GM12878 (cell line): ENCODE measurements at regions not wholly inside any gene's neighbourhood (a gene's known extent, or its start where the extent isn't known, plus 50 kb on each side); places are given as distances from the start of the nearest gene placed in this dataset.

Source experiments
- ATAC-seq: fragments of 200-7000 bp; cut with Tn5 transposase; 3 replicates; pipeline ENCODE4 v1.9.1; 2020; ENCODE audit warnings: mild to moderate bottlenecking, moderate library complexity
- BruUV-seq: library from RNA; stranded (reverse); fragments of 400-500 nt; replicated peaks from 2 replicates; lab custom pipeline; 2021; lab: Mats Ljungman, UMichigan
- CTCF ChIA-PET: fragments of 300-600 bp; sonication (Branson Sonifier 250); formaldehyde crosslinking; extraction: SDS; loops from one replicate; lab custom pipeline; 2021; ENCODE audit warnings: inconsistent platforms; lab: Yijun Ruan, JAX
- POLR2A ChIA-PET: fragments of 350-600 bp; formaldehyde crosslinking; extraction: SDS; loops from one replicate; lab custom pipeline; 2021; ENCODE audit warnings: inconsistent platforms; lab: Charles Lee
- RAD21 ChIA-PET: fragments of 300-600 bp; sonication (Branson Sonifier 250); formaldehyde crosslinking; loops from one replicate; lab custom pipeline; 2023; ENCODE audit warnings: antibody characterized with exemption; ENCODE audit not compliant: unreplicated experiment; lab: Charles Lee
- SMC1A ChIA-PET: fragments of 300-600 bp; sonication (Branson Sonifier 250); formaldehyde crosslinking; loops from one replicate; lab custom pipeline; 2023; ENCODE audit not compliant: unreplicated experiment, uncharacterized antibody; lab: Charles Lee
- DNase-seq: peaks from one replicate; pipeline ENCODE4 v3.0.0-alpha.2; 2011; ENCODE audit warnings: low read depth, low spot score
- FAIRE-seq: peaks from 3 replicates; lab custom pipeline; 2011; peaks lifted over from hg19 to GRCh38; lab: Jason Lieb, UNC
- H2AFZ ChIP-seq: 2 replicates; pipeline ENCODE4 v1.6.0; 2011; ENCODE audit warnings: low read depth, low read length, control low read depth; ENCODE audit not compliant: control insufficient read depth
- H3K27ac ChIP-seq: 2 replicates; pipeline ENCODE4 v1.5.1; 2011; ENCODE audit warnings: control low read depth; ENCODE audit not compliant: control insufficient read depth, insufficient read depth
- H3K27me3 ChIP-seq, 2 experiments: replicated peaks in 1 of 2; 2 replicates each; pipeline versions ENCODE4 v1.6.0 to v1.6.1; 2011; ENCODE audit warnings: low read length in 1 of 2; ENCODE audit not compliant: control insufficient read depth in 2 of 2, insufficient read depth in 2 of 2
- H3K36me3 ChIP-seq, 2 experiments: 2 replicates each; pipeline ENCODE4 v1.5.1; 2011; ENCODE audit warnings: low read length in 1 of 2; ENCODE audit not compliant: control insufficient read depth in 2 of 2, insufficient read depth in 2 of 2
- H3K4me1 ChIP-seq: 2 replicates; pipeline ENCODE4 v1.6.1; 2011; ENCODE audit warnings: mild to moderate bottlenecking, low read length, moderate library complexity, mixed read lengths; ENCODE audit not compliant: control insufficient read depth, insufficient read depth
- H3K4me2 ChIP-seq: 2 replicates; pipeline ENCODE4 v1.6.0; 2011; ENCODE audit warnings: control low read depth; ENCODE audit not compliant: control insufficient read depth, insufficient read depth
- H3K4me3 ChIP-seq: fragments of 200-600 bp; sonication (generic); 2 replicates; pipeline ENCODE4 v1.5.1; 2016
- H3K79me2 ChIP-seq: 2 replicates; pipeline ENCODE4 v1.6.0; 2011; ENCODE audit warnings: low read length; ENCODE audit not compliant: control insufficient read depth, insufficient read depth
- H3K9ac ChIP-seq: 2 replicates; pipeline ENCODE4 v1.8.0; 2011; ENCODE audit warnings: low read length, control low read depth, mixed read lengths; ENCODE audit not compliant: control insufficient read depth, insufficient read depth
- H3K9me3 ChIP-seq: replicated peaks from 3 replicates; pipeline ENCODE4 v1.5.1; 2011; ENCODE audit warnings: mild to moderate bottlenecking, low read length; ENCODE audit not compliant: control insufficient read depth, insufficient read depth
- H4K20me1 ChIP-seq: 2 replicates; pipeline ENCODE4 v1.6.0; 2011; ENCODE audit not compliant: control insufficient read depth, insufficient read depth
- CHD1 ChIP-seq: IDR thresholded peaks from 2 replicates; pipeline ENCODE4 v1.6.1; 2012; ENCODE audit warnings: low read depth, low read length, improper control_type of control experiment
- CHD4 ChIP-seq: fragments of 200-600 bp; sonication (generic); IDR thresholded peaks from 2 replicates; pipeline ENCODE4 v1.6.1; 2016; ENCODE audit warnings: mild to moderate bottlenecking
- E4F1 ChIP-seq: fragments of 450-650 bp; IDR thresholded peaks from 2 replicates; pipeline ENCODE4 v1.6.1; 2018; ENCODE audit warnings: borderline replicate concordance, mild to moderate bottlenecking; ENCODE audit not compliant: partially characterized antibody
- JUNB ChIP-seq: IDR thresholded peaks from 2 replicates; pipeline ENCODE4 v1.6.1; 2016; ENCODE audit warnings: antibody characterized with exemption, mild to moderate bottlenecking
- JUND ChIP-seq: IDR thresholded peaks from 2 replicates; pipeline ENCODE4 v1.6.1; 2012; ENCODE audit warnings: low read depth, mild to moderate bottlenecking, low read length, improper control_type of control experiment, moderate library complexity
- MLLT1 ChIP-seq: fragments of 450-650 bp; IDR thresholded peaks from 2 replicates; pipeline ENCODE4 v1.6.1; 2016; ENCODE audit warnings: mild to moderate bottlenecking
- MXI1 ChIP-seq: fragments of 150-350 bp; IDR thresholded peaks from 2 replicates; pipeline ENCODE4 v1.6.1; 2011; ENCODE audit warnings: low read depth, mild to moderate bottlenecking, inconsistent platforms, low read length, improper control_type of control experiment
- PBX3 ChIP-seq: IDR thresholded peaks from 2 replicates; pipeline ENCODE4 v1.6.1; 2011; ENCODE audit warnings: mild to moderate bottlenecking, low read depth, low read length, moderate library complexity; ENCODE audit not compliant: insufficient replicate concordance
- SP1 ChIP-seq: IDR thresholded peaks from one replicate; pipeline ENCODE4 v1.6.1; 2011; ENCODE audit warnings: low read depth, low read length
- ZBED1 ChIP-seq: IDR thresholded peaks from 2 replicates; pipeline ENCODE4 v1.6.1; 2016; ENCODE audit warnings: borderline replicate concordance
- ZBTB33 ChIP-seq: fragments of 450-650 bp; IDR thresholded peaks from 2 replicates; pipeline ENCODE4 v1.6.1; 2017; ENCODE audit warnings: mild to moderate bottlenecking
- WGBS: methylation state at CpG from one replicate; pipeline ENCODE4 v1.1.6; 2016; ENCODE audit warnings: low lambda C conversion rate; ENCODE audit not compliant: insufficient replicate concordance, insufficient coverage; ENCODE audit errors: missing lambda C conversion rate; 5-methylcytosine and 5-hydroxymethylcytosine counted together
- in situ Hi-C: fragments of 300-500 bp; cut with MboI; formaldehyde crosslinking; loops from 9 replicates; pipeline ENCODE4 v1.14.3; 2018; ENCODE audit warnings: mixed read lengths
- intact Hi-C: fragments of 100-400 bp; cut with micrococcal nuclease; formaldehyde crosslinking; loops from one replicate; pipeline ENCODE4 v1.14.2; 2022; ENCODE audit not compliant: unreplicated experiment

GRCh38 chr4:92252846-92253245 lies 50.9 kb upstream of the GRID2 start:
- CTCF ChIA-PET = no interaction called here
- no peaks in the 10 kb centered on the region for H3K27me3 ChIP-seq
- in situ Hi-C loops = no loop called here
- ATAC-seq (no peak), FAIRE-seq (no peak), DNase-seq (no peak)
- H3K9me3 ChIP-seq = no peaks in the 10 kb centered on the region
- H2AFZ ChIP-seq = no peak overlapping the region
- H3K4me2 ChIP-seq = no peak overlapping the region
- 0% methylated on average over 3 of the region's 3 CpGs for WGBS
- no peaks in the 10 kb centered on the region for H3K4me1 ChIP-seq
- H3K36me3 ChIP-seq = no peaks in the 10 kb centered on the region
- TF ChIP-seq CHD4 (no peak), CHD1 (no peak), JUND (no peak), MLLT1 (no peak)
- H3K27ac ChIP-seq = no peak overlapping the region
- RAD21 ChIA-PET = no interaction called here
- no peak overlapping the region for H3K4me3 ChIP-seq
- POLR2A ChIA-PET = no interaction called here
- SMC1A ChIA-PET = interaction anchor here (0.6 kb wide), 1 partner anchor 31 kb away, joined by 3 read pairs; no protein-coding TSS in a partner anchor
- no peaks in the 10 kb centered on the region for H4K20me1 ChIP-seq
- BruUV-seq = no TSS peak
- intact Hi-C loops = no loop called here
- H3K9ac ChIP-seq = no peak overlapping the region
- H3K79me2 ChIP-seq = no peaks in the 10 kb centered on the region

- H3K36me3 ChIP-seq = no peaks in the 10 kb centered on the region
- no TSS peak for BruUV-seq
- no peaks in the 10 kb centered on the region for H3K4me1 ChIP-seq
- intact Hi-C loops (no loop called here), in situ Hi-C loops (no loop called here)
- POLR2A ChIA-PET = no interaction called here
- FAIRE-seq (no peak), ATAC-seq (no peak), DNase-seq (no peak)
- no peak overlapping the region for H3K4me2 ChIP-seq
- H3K27ac ChIP-seq = no peak overlapping the region
- RAD21 ChIA-PET = no interaction called here
- no peak overlapping the region for H2AFZ ChIP-seq
- H4K20me1 ChIP-seq = no peaks in the 10 kb centered on the region
- H3K4me3 ChIP-seq = no peak overlapping the region
- WGBS = 0% methylated on average over 1 of the region's 1 CpG
- H3K27me3 ChIP-seq = no peaks in the 10 kb centered on the region
- no peak overlapping the region for H3K9ac ChIP-seq
- no peaks in the 10 kb centered on the region for H3K9me3 ChIP-seq
- SMC1A ChIA-PET = no interaction called here
- H3K79me2 ChIP-seq = no peaks in the 10 kb centered on the region
- CTCF ChIA-PET = no interaction called here
- TF ChIP-seq SP1 (no peak), JUNB (no peak), E4F1 (no peak), ZBTB33 (no peak), ZBED1 (no peak), PBX3 (no peak), MXI1 (no peak)
Observed at GRCh38 chr4:92253550-92253949, 50.2 kb upstream of the GRID2 start.
